Activated CD4-positive, alpha-beta T cell treated with anti-CD3 and anti-CD28 coated beads, Interleukin-2, amount 50 U/mL, for 1 hour (primary cell): ENCODE measurements at regions not wholly inside any gene's neighbourhood (a gene's known extent, or its start where the extent isn't known, plus 50 kb on each side); places are given as distances from the start of the nearest gene placed in this dataset.
"Not testable (repeated sequence)": the region's sequence is repeated elsewhere in the genome, so short reads cannot be mapped to it uniquely, and the experiment has no call there.

Experiments used
- DNase-seq: peaks from one replicate; pipeline ENCODE4 v3.0.0-alpha.2; 2020

- no peak for DNase-seq
Observed at GRCh38 chr14:38696925-38697324, 406.1 kb downstream of the SEC23A start.

DNA sequence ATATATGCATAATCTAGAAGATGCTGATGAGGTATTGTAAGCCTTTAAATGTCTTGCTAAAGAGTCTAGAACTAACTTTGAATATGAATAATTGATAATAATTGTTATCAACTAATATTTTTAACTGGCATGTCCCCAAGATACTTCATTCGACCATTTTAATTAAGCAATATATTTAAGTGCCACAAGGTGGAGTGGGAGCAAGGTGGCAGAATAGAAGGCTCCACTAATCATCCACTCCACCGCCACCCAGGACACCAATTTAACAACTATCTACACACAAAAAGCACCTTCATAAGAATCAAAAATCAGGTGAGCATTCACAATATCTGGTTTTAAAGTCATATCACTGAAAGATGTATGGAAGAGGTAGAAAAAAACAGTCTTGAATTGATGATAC, 409.6 kb downstream of the SEC23A start:
- no peak for DNase-seq

DNA sequence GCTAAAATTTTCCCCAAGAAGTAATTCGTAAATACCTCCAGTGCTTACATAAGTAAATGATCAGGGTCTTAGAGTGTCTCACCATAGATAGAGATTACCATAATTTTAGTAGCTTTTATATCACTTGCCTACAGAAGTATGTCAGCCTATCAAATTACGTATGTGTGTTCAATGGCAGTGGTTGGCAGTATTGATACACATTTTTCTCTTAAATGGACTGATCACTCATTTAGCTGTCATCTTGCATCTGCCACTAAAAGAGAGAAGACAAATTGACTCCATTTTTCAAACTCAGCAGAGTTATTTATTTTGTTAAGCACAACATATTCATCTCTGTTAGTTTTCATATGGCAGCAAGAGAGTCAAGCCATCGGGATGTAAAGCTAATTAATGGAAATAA, 413.1 kb upstream of the CLEC14A start:
- no peak for DNase-seq

- DNase-seq: no peak
Observed at GRCh38 chr14:38663382-38663781, 407.5 kb upstream of the CLEC14A start.

GRCh38 chr14:38662781-38663180, 406.9 kb upstream of the CLEC14A start:
- DNase-seq: no peak

DNA sequence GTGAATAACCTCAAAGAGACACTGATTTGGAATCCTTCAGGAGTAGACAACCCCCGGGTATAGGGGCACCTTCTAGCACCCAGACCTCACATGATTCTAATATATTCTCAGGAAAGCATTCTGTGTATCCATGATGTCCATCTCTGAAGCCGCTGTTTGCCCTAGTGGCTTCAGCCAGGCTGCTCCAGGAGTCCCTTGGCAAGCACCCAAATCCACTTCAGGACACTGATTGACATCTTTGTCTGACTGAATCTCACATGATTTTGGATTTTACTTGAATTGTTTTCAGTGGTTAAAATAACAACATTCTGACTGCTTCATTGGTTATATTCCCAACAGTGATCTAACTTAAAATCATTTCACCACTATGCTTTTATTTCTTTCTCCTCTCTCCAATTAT, 390.5 kb upstream of the CLEC14A start:
- DNase-seq: no peak

DNA sequence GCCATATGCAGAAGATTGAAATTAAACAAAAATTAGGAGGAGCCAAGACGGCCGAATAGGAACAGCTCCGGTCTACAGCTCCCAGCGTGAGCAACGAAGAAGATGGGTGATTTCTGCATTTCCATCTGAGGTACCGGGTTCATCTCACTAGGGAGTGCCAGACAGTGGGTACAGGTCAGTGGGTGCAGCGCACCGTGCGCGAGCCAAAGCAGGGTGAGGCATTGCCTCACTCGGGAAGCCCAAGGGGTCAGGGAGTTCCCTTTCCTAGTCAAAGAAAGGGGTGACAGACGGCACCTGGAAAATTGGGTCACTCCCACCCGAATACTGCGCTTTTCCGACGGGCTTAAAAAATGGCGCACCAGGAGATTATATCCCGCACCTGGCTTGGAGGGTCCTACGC, 379.0 kb upstream of the CLEC14A start:
- not testable (repeated sequence) for DNase-seq

GRCh38 chr14:38629412-38629811, 373.5 kb upstream of the CLEC14A start:
- no peak for DNase-seq

DNA sequence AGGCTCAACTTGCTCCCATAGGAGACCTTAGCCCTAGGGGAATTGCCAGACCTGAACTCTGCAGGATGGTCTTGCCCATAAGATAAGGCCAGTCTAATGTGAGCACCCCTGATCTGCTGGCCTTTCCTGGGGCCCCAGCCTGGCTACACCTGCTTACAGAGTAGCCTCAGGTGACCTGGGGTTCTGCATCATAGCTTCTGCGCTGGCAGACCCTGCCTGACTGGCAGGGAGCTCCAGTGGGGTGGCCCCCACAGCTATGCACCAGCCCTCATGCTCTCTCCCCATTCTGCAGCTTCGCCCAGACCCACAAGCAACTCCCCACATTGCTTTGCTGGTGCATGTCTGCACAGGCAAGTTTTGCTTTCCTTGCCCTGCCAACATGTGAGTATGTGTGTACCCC, 371.3 kb upstream of the CLEC14A start:
- DNase-seq: no peak

DNA sequence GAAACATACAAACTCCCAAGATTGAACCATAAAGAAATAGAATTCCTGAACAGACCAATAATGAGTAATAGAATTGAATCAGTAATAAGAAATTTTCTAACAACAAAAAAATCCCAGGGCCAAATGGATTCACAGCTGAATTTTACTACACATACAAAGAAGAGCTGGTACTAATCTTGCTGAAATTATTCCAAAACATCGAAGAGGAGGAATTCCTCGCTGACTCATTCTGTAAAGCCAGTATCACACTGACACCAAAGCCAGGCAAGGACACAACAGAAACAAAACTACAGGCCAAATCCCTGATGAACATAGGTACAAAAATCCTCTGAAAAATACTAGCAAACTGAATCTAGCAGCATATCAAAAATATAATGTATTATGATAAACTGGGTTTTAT, 367.8 kb upstream of the CLEC14A start:
- DNase-seq: no peak

- DNase-seq: no peak
Observed at GRCh38 chr14:38618514-38618913, 362.6 kb upstream of the CLEC14A start.

- DNase-seq: no peak
Observed at GRCh38 chr14:38616959-38617358, 361.1 kb upstream of the CLEC14A start.

DNA sequence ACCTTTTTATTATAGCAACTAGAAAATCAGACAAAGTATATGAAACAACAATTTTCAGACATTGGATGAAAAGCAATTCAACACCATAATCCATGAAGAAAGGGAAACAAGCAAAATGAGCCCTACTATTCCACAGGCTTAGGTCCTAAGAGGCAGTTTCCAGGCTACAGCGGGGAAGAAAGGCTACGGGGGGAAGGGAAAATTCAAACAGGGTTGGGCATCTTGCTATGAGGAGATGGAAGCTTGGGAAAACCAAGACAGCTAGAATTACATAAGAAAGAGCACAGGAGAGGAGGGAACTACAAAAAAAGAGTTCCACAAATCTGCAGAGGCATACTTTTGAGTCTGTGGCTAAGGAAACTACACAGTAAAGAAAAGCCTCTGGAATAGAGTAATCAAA, 356.0 kb upstream of the CLEC14A start:
- DNase-seq: no peak

DNA sequence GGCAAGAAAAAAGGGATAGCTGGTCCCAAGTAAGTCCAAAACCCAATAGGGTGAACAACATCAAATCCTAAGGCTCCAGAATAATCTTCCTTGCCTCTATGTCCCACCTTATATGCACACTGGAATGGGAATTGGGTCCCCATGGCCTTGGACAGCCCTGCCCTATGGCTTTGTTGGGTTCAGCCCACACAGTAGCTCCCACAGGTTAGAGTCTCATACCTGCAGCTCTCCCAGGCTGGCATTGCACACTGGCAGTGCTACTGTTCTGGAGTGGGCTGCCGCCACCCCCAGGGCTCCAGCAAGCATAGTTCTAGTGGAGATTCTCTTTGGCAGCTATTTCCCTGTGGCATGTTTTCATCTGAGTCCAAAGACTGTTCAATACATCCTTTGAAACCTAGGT, 352.4 kb upstream of the CLEC14A start:
- DNase-seq: no peak

GRCh38 chr14:38605193-38606114, 349.6 kb upstream of the CLEC14A start:
- DNase-seq: no peak

- not testable (repeated sequence) for DNase-seq
Observed at GRCh38 chr14:38600572-38600971, 344.7 kb upstream of the CLEC14A start.

- no peak for DNase-seq
Observed at GRCh38 chr14:38593476-38593875, 337.6 kb upstream of the CLEC14A start.

DNA sequence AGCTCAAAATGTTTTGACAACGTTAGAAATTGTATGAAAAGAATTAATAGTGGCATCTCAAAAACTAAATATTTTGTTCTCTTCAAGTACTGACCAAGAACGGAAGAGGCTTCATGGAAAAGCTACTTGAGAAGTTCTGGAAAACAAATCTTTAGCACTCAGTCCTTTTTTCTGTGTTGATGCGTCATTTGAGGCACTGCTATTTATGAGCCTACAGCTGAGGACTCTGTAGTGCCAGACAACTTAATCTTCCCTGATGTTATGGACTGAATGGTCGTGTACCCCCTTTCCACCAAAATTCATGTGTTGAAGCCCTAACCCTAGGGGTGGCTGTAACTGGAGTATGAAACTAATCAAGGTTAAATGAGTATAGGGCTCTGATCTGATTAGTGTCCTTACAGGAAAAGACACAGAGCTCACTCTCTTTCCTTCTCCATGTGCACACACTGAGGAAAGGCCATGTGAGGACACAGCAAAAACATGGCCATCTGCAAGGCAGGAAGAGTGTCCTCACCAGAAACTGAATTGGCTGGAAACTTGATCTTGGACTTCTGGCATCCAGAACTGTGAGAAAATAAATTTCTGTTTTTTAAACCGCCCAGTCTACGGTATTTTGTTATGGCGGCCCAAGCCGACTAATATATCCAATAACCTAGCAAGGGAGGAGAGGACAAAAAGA, 337.0 kb upstream of the CLEC14A start:
- DNase-seq: no peak

GRCh38 chr14:38589747-38590350, 334.0 kb upstream of the CLEC14A start:
- DNase-seq: no peak

GRCh38 chr14:38583471-38583870, 327.6 kb upstream of the CLEC14A start:
- no peak for DNase-seq

- no peak for DNase-seq
Observed at GRCh38 chr14:38578278-38578681, 322.4 kb upstream of the CLEC14A start.

- DNase-seq: no peak
Observed at GRCh38 chr14:38567703-38568102, 311.8 kb upstream of the CLEC14A start.

DNA sequence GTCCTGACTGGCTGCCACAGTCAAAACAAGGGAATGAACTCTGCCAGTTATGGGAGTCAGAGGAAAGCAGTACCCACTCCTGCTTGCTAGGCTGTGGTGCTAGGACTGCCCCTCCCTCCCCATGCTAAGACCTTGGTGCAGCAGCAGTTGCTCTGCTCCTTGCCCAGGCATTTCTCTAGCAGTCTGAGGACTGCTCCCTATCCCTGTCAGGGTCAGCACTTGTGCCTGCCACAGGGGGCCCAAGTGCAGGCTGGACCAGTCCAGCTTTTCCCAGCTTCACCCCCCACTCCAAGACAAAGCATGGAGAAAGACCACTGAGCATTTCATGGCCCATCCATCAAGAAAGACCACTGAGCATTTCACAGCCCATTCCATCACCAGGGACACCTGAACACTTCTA, 305.8 kb upstream of the CLEC14A start:
- DNase-seq: no peak

- DNase-seq: no peak
Observed at GRCh38 chr14:38559711-38560110, 303.8 kb upstream of the CLEC14A start.
